ENCODE measurements at regions not wholly inside any gene's neighbourhood (a gene's known extent, or its start where the extent isn't known, plus 50 kb on each side); places are given as distances from the start of the nearest gene placed in this dataset.

DNA sequence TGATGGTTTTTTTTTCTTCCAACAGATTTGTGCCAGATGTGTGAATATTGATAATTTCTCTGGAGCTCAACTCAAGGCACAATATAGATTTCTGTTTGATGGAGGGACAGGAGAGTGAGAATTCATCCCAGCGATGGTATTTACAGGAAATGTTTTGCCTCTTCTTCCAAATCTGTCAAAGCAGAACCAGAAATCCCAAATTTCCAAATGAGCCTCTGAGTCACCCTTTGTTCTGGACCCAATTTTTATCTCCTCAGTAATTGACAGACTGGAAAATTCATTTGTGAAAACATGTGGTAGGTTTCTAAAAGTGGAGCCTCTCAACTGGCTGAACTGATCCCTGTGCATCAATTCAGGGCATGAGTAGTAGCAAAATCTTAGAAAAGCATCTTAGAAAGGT lies 223.2 kb upstream of the TSHZ2 start:
- H3K27me3 ChIP-seq, result no peaks in the 10 kb centered on the region
- no peak for DNase-seq
- H3K27ac ChIP-seq, result no peak overlapping the region
- H3K9me3 ChIP-seq, result no peaks in the 10 kb centered on the region
- H3K4me3 ChIP-seq, result no peak overlapping the region
- TF ChIP-seq, protein P1, sequence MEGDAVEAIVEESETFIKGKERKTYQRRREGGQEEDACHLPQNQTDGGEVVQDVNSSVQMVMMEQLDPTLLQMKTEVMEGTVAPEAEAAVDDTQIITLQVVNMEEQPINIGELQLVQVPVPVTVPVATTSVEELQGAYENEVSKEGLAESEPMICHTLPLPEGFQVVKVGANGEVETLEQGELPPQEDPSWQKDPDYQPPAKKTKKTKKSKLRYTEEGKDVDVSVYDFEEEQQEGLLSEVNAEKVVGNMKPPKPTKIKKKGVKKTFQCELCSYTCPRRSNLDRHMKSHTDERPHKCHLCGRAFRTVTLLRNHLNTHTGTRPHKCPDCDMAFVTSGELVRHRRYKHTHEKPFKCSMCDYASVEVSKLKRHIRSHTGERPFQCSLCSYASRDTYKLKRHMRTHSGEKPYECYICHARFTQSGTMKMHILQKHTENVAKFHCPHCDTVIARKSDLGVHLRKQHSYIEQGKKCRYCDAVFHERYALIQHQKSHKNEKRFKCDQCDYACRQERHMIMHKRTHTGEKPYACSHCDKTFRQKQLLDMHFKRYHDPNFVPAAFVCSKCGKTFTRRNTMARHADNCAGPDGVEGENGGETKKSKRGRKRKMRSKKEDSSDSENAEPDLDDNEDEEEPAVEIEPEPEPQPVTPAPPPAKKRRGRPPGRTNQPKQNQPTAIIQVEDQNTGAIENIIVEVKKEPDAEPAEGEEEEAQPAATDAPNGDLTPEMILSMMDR (IDR thresholded peaks at IDR 0.05), result no peak
- H3K4me1 ChIP-seq, result no peaks in the 10 kb centered on the region
- no peaks in the 10 kb centered on the region for H3K36me3 ChIP-seq
- intact Hi-C loops (cut with DNase I; ENCODE audit: low total_unique reads), result no loop called here

DNA sequence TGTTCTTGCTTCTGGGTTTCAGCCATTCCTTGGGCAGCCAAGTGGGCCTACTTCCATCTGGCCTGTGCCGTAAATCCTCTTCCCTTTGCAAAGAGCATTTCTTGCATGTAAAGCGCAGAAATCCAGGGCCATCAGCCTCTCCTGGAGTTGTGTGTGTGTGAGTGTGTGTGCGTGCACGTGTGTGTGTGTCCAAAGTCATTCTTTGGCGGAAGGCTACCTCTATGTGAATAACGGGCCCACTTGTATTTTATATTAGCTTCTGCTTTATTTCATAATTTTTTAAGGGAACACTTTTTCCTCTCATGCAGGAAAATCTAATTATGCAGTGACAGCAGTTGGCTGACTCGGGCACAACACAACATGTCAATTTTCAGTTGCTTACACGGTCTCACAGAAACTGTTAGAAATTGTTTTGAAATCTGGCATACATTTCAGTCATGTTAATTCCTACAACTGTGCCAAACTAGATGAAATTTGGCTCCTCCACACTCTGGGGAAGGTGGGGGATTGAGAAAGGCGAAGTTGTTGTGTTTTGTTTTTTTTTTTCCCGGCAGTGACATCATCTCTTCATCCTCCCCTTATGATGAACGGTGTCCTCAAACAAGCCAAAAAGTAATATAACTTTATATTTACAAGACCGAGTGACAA lies 223.7 kb upstream of the TSHZ2 start:
- no peaks in the 10 kb centered on the region for H3K36me3 ChIP-seq
- no peak overlapping the region for H3K27ac ChIP-seq
- intact Hi-C loops (cut with DNase I; ENCODE audit: low total_unique reads), result no loop called here
- H3K27me3 ChIP-seq, result no peaks in the 10 kb centered on the region
- no peaks in the 10 kb centered on the region for H3K9me3 ChIP-seq
- TF ChIP-seq, protein P1 (IDR thresholded peaks at IDR 0.05), result no peak
- H3K4me3 ChIP-seq, result no peak overlapping the region
- peak in 1 of 2 donors; percentile 50 for DNase-seq
- H3K4me1 ChIP-seq, result no peaks in the 10 kb centered on the region

DNA sequence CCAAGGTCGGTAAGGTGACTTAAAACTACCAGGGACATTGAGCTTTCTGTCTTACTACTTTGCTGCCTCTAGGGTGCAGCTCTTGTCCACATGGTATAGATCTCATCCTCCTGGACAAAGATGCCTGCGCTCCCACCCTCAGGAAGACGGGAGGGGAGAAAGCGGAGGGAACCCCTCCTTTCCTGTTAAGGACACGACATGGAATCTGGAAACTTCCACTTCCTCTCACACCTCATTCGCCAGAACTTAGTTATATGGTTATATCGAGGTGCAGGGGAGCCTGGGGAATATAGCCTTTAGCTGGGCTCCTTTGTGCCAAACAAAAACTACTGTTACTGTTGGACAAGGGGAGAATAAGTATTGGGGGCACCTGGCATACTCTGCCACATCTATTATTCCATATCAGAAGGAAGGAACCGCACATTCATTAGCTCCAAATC lies 224.3 kb upstream of the TSHZ2 start:
- intact Hi-C loops (cut with DNase I; ENCODE audit: low total_unique reads), result no loop called here
- no peak for DNase-seq
- TF ChIP-seq, protein P1 (IDR thresholded peaks at IDR 0.05), result no peak
- H3K27ac ChIP-seq, result no peak overlapping the region
- no peak overlapping the region for H3K4me3 ChIP-seq
- no peaks in the 10 kb centered on the region for H3K4me1 ChIP-seq
- no peaks in the 10 kb centered on the region for H3K9me3 ChIP-seq
- H3K27me3 ChIP-seq, result no peaks in the 10 kb centered on the region
- no peaks in the 10 kb centered on the region for H3K36me3 ChIP-seq

DNA sequence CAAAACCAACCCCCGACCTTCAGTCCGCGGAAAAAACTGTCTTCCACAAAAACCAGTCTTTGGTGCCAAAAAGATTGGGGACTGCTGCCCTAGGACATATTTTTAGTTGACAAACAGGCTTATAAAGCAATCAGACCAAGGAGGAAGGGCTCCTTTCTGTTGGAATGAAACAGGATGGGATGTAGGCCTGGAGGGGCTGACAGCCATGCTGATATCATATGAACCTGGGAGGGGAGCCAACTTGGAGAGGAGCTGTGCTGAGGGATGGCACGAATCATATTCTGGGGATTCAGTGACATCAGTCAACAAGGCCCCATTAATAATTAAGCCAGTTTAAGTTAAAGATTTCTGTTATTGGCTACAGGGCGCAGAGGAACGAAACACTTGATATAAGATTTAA lies 225.4 kb upstream of the TSHZ2 start:
- no peak overlapping the region for H3K27ac ChIP-seq
- no peaks in the 10 kb centered on the region for H3K4me1 ChIP-seq
- intact Hi-C loops (cut with DNase I; ENCODE audit: low total_unique reads), result no loop called here
- no peak for DNase-seq
- no peaks in the 10 kb centered on the region for H3K27me3 ChIP-seq
- H3K4me3 ChIP-seq, result no peak overlapping the region
- no peaks in the 10 kb centered on the region for H3K36me3 ChIP-seq
- TF ChIP-seq, protein P1 (IDR thresholded peaks at IDR 0.05), result no peak
- H3K9me3 ChIP-seq, result no peaks in the 10 kb centered on the region

DNA sequence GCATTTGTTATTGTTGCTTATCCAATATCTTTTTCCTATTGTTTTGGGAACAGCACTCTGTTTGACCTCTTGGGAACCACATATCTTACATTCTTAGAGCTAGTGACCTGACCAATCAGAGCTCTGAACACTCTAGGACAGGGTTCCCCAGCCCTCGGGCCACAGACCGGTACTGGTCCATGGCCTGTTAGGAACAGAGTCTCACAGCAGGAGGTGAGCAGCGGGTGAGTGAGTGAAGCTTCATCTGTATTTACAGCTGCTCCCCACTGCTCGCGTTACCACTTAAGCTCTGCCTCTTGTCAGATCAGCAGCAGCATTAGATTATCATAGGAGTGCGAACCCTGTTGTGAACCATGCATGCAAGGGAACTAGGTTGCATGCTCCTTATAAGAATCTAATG lies 226.0 kb upstream of the TSHZ2 start:
- DNase-seq, result no peak
- Histone ChIP-seq H3K4me1 (no peaks in the 10 kb centered on the region), H3K4me3 (no peak overlapping the region), H3K27ac (no peak overlapping the region), H3K9me3 (no peaks in the 10 kb centered on the region), H3K36me3 (no peaks in the 10 kb centered on the region), H3K27me3 (no peaks in the 10 kb centered on the region)
- intact Hi-C loops (cut with DNase I; ENCODE audit: low total_unique reads), result no loop called here
- TF ChIP-seq, protein P1 (IDR thresholded peaks at IDR 0.05), result no peak

DNA sequence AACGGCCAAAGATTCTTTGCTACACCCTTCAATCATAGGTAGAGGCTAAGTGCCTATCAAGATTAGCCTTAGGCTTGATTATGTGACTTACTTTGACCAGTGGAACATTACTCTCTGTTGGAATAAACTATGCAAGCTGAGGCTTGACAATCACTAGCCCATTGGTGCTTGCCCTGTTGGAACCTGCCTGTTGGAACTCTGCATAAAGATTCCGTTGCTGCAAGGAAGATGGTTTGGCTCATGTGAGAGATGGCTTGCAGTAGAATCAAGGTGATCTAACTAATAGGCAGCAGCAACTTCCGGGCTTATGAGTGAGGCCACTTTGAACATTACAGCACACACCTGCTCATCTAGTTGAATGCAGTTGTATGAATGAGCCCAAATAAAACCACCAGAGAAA lies 227.7 kb upstream of the TSHZ2 start:
- Histone ChIP-seq H3K4me3 (no peak overlapping the region), H3K27me3 (no peaks in the 10 kb centered on the region), H3K36me3 (no peaks in the 10 kb centered on the region), H3K27ac (no peak overlapping the region), H3K4me1 (no peaks in the 10 kb centered on the region), H3K9me3 (no peaks in the 10 kb centered on the region)
- intact Hi-C loops (cut with DNase I; ENCODE audit: low total_unique reads), result no loop called here
- TF ChIP-seq, protein P1 (IDR thresholded peaks at IDR 0.05), result no peak
- DNase-seq, result no peak

All from tibial artery (tissue), 4 donors.